ENCODE measurements at regions not wholly inside any gene's neighbourhood (a gene's known extent, or its start where the extent isn't known, plus 50 kb on each side); places are given as distances from the start of the nearest gene placed in this dataset.

GRCh38 chr11:25992294-25992693 is 339.6 kb upstream of the ANO3 start:
- no peak for DNase-seq

- DNase-seq: no peak
Observed at GRCh38 chr11:25993016-25993415, 338.9 kb upstream of the ANO3 start.

GRCh38 chr11:26011474-26011873 is 320.5 kb upstream of the ANO3 start:
- DNase-seq: no peak

- no peak for DNase-seq
Observed at GRCh38 chr11:26014456-26015115, 317.3 kb upstream of the ANO3 start.

- no peak for DNase-seq
Observed at GRCh38 chr11:26017322-26017860, 314.5 kb upstream of the ANO3 start.

GRCh38 chr11:26017903-26018302 is 314.0 kb upstream of the ANO3 start:
- no peak for DNase-seq

- DNase-seq: no peak
Observed at GRCh38 chr11:26018336-26018735, 313.6 kb upstream of the ANO3 start.

- DNase-seq: no peak
Observed at GRCh38 chr11:26019386-26019785, 312.5 kb upstream of the ANO3 start.

- DNase-seq: no peak
Observed at GRCh38 chr11:26021017-26021416, 310.9 kb upstream of the ANO3 start.

- DNase-seq: no peak
Observed at GRCh38 chr11:26023057-26023456, 308.9 kb upstream of the ANO3 start.

- no peak for DNase-seq
Observed at GRCh38 chr11:26025676-26026075, 306.3 kb upstream of the ANO3 start.

- DNase-seq: no peak
Observed at GRCh38 chr11:26026078-26026477, 305.9 kb upstream of the ANO3 start.

- no peak for DNase-seq
Observed at GRCh38 chr11:26027887-26028286, 304.0 kb upstream of the ANO3 start.

GRCh38 chr11:26028393-26028911 is 303.5 kb upstream of the ANO3 start:
- DNase-seq: no peak

GRCh38 chr11:26030399-26030798 is 301.5 kb upstream of the ANO3 start:
- DNase-seq: no peak

GRCh38 chr11:26032241-26032640 is 299.7 kb upstream of the ANO3 start:
- DNase-seq: no peak

GRCh38 chr11:26035696-26036095 is 296.2 kb upstream of the ANO3 start:
- no peak for DNase-seq

GRCh38 chr11:26037716-26038115 is 294.2 kb upstream of the ANO3 start:
- DNase-seq: no peak

GRCh38 chr11:26040339-26040738 is 291.6 kb upstream of the ANO3 start:
- no peak for DNase-seq

- no peak for DNase-seq
Observed at GRCh38 chr11:26042113-26042512, 289.8 kb upstream of the ANO3 start.

- no peak for DNase-seq
Observed at GRCh38 chr11:26043665-26044064, 288.3 kb upstream of the ANO3 start.

GRCh38 chr11:26044389-26044788 is 287.5 kb upstream of the ANO3 start:
- DNase-seq: no peak

GRCh38 chr11:26045082-26045481 is 286.8 kb upstream of the ANO3 start:
- DNase-seq: no peak

GRCh38 chr11:26048271-26048670 is 283.7 kb upstream of the ANO3 start:
- DNase-seq: no peak

- no peak for DNase-seq
Observed at GRCh38 chr11:26053966-26054365, 278.0 kb upstream of the ANO3 start.
